H1 (cell line): ENCODE measurements at regions not wholly inside any gene's neighbourhood (a gene's known extent, or its start where the extent isn't known, plus 50 kb on each side); places are given as distances from the start of the nearest gene placed in this dataset.

Experiments
- EGR1 ChIP-seq: IDR thresholded peaks from 2 replicates; pipeline ENCODE4 v1.6.1; 2011; ENCODE audit warnings: low read depth, low read length, borderline replicate concordance
- EP300 ChIP-seq, 2 experiments: IDR thresholded peaks; 1 replicate in 1 of 2; 2 replicates in 1 of 2; pipeline ENCODE4 v1.6.1; 2011 to 2012; ENCODE audit warnings: low read depth in 2 of 2, low read length in 2 of 2, mild to moderate bottlenecking in 2 of 2, borderline replicate concordance in 1 of 2, inconsistent platforms in 1 of 2, moderate library complexity in 1 of 2
- KDM1A ChIP-seq: fragments of 200-600, 300-600 bp; sonication (generic); IDR thresholded peaks from 2 replicates; pipeline ENCODE4 v1.7.1; 2016; ENCODE audit warnings: mild to moderate bottlenecking, low read length, borderline replicate concordance
- POLR2A ChIP-seq, 2 experiments: IDR thresholded peaks; 1 replicate in 1 of 2; 2 replicates in 1 of 2; pipeline ENCODE4 v1.6.1; 2011; ENCODE audit warnings: low read depth in 2 of 2, low read length in 2 of 2, mild to moderate bottlenecking in 2 of 2; ENCODE audit errors: control extremely low read depth in 1 of 2
- RAD21 ChIP-seq, 2 experiments: IDR thresholded peaks in 1 of 2; conservative IDR thresholded peaks in 1 of 2; 2 replicates each; pipeline ENCODE4 v1.6.1; 2011; ENCODE audit warnings: low read depth in 2 of 2, low read length in 2 of 2, improper control_type of control experiment in 1 of 2, inconsistent platforms in 1 of 2, mild to moderate bottlenecking in 1 of 2, moderate library complexity in 1 of 2
- SAP30 ChIP-seq: fragments of 300-600 bp; sonication (generic); IDR thresholded peaks from 2 replicates; pipeline ENCODE4 v1.7.1; 2012; ENCODE audit warnings: low read length, moderate library complexity, mild to moderate bottlenecking, inconsistent platforms; ENCODE audit not compliant: insufficient read depth, insufficient replicate concordance
- SIN3A ChIP-seq, 2 experiments: IDR thresholded peaks in 1 of 2; conservative IDR thresholded peaks in 1 of 2; 2 replicates each; pipeline ENCODE4 v1.6.1; 2011 to 2012; ENCODE audit warnings: low read length in 2 of 2, improper control_type of control experiment in 1 of 2, low read depth in 1 of 2, mild to moderate bottlenecking in 1 of 2
- TAF7 ChIP-seq: optimal IDR thresholded peaks from 2 replicates; pipeline ENCODE3; 2011; ENCODE audit warnings: low read depth, mild to moderate bottlenecking, inconsistent platforms, low read length, moderate library complexity, borderline replicate concordance
- TF ChIP-seq, protein P1 (sequence below): IDR thresholded peaks from 2 replicates; pipeline ENCODE4 v1.6.1; 2011; ENCODE audit warnings: low read length, improper control_type of control experiment
- TF ChIP-seq, protein P2 (sequence below): IDR thresholded peaks from 2 replicates; pipeline ENCODE4 v1.6.1; 2012; ENCODE audit warnings: inconsistent platforms
- TF ChIP-seq, protein P3 (sequence below), 3 experiments: IDR thresholded peaks; 1 replicate in 2 of 3; 2 replicates in 1 of 3; pipeline versions ENCODE4 v1.5.1 to v1.6.1; 2011; ENCODE audit warnings: low read length in 3 of 3, mild to moderate bottlenecking in 3 of 3, inconsistent platforms in 2 of 3, low read depth in 1 of 3, moderate library complexity in 1 of 3; ENCODE audit not compliant: insufficient read depth in 1 of 3; ENCODE audit errors: control extremely low read depth in 1 of 3

DNA sequence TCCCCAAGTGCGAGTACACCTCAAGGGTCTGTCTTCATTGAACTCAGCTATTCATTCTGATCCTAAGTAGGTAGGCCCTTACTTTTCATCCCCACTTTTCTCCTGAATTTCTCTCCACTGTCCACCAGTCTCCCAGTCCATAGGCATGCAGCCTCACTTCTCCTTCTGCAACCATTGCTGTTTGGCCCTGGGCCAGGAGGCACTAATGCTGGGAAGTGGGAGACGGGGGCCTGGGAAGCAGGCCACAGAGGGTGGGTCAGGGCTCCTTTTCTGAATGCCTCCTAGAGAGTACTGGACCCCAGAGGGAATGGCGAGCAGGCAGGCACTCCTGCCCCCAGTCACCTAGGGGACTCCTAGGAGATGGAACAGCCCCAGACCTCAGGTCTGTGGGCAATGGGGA lies 203.5 kb upstream of the RPL34 start:
- TF ChIP-seq TAF7: no peak
- TF ChIP-seq POLR2A (IDR thresholded peaks at IDR 0.05; ENCODE audit: control extremely low read depth in 1 of 2, low read depth in 2 of 2, low read length in 2 of 2): no peak
- no peak for TF ChIP-seq RAD21 (IDR thresholded peaks at IDR 0.05 in 1 of 2, conservative IDR thresholded peaks at IDR 0.05 in 1 of 2; ENCODE audit: low read depth in 2 of 2, low read length in 2 of 2)
- TF ChIP-seq SAP30: no peak
- TF ChIP-seq, protein P1, sequence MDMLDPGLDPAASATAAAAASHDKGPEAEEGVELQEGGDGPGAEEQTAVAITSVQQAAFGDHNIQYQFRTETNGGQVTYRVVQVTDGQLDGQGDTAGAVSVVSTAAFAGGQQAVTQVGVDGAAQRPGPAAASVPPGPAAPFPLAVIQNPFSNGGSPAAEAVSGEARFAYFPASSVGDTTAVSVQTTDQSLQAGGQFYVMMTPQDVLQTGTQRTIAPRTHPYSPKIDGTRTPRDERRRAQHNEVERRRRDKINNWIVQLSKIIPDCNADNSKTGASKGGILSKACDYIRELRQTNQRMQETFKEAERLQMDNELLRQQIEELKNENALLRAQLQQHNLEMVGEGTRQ: no peak
- TF ChIP-seq, protein P2, sequence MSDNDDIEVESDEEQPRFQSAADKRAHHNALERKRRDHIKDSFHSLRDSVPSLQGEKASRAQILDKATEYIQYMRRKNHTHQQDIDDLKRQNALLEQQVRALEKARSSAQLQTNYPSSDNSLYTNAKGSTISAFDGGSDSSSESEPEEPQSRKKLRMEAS: no peak
- TF ChIP-seq EP300 (IDR thresholded peaks at IDR 0.05; ENCODE audit: borderline replicate concordance in 1 of 2, low read depth in 2 of 2, low read length in 2 of 2): no peak
- no peak for TF ChIP-seq EGR1
- TF ChIP-seq, protein P3, sequence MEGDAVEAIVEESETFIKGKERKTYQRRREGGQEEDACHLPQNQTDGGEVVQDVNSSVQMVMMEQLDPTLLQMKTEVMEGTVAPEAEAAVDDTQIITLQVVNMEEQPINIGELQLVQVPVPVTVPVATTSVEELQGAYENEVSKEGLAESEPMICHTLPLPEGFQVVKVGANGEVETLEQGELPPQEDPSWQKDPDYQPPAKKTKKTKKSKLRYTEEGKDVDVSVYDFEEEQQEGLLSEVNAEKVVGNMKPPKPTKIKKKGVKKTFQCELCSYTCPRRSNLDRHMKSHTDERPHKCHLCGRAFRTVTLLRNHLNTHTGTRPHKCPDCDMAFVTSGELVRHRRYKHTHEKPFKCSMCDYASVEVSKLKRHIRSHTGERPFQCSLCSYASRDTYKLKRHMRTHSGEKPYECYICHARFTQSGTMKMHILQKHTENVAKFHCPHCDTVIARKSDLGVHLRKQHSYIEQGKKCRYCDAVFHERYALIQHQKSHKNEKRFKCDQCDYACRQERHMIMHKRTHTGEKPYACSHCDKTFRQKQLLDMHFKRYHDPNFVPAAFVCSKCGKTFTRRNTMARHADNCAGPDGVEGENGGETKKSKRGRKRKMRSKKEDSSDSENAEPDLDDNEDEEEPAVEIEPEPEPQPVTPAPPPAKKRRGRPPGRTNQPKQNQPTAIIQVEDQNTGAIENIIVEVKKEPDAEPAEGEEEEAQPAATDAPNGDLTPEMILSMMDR (IDR thresholded peaks at IDR 0.05; ENCODE audit: control extremely low read depth in 1 of 3, insufficient read depth in 1 of 3, low read depth in 1 of 3, low read length in 3 of 3): no peak
- no peak for TF ChIP-seq KDM1A
- no peak for TF ChIP-seq SIN3A (conservative IDR thresholded peaks at IDR 0.05 in 1 of 2, IDR thresholded peaks at IDR 0.05 in 1 of 2; ENCODE audit: low read depth in 1 of 2, low read length in 2 of 2)
